ENCODE measurements at regions not wholly inside any gene's neighbourhood (a gene's known extent, or its start where the extent isn't known, plus 50 kb on each side); places are given as distances from the start of the nearest gene placed in this dataset.
"Not testable (repeated sequence)": the region's sequence is repeated elsewhere in the genome, so short reads cannot be mapped to it uniquely, and the experiment has no call there.

DNA sequence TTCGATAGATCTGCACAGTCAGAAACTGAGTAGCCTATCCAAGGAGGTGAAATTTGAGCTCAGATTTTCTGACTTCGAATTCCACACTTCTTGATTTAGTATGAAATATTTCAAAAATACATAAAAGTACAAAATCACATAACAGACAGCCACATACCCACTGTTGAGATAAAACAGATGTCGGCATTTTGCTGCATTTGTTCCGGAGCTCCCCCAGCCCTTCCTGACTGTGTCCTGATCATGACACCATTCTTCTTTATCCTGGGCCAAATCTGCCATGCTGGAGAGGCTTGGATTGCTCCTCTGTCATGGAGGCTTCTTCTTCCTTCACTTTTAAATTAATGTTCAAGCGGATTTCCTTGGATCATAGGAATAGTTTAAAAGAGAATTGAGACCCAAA is 124.2 kb upstream of the RBPJ start:
- Histone ChIP-seq H3K27ac (peak overlapping the region; percentile 82), H3K79me2 (ENCODE audit: low read depth) (no peaks in the 10 kb centered on the region), H3K4me2 (peak overlapping the region; percentile 39), H3K36me3 (ENCODE audit: low read depth) (no peaks in the 10 kb centered on the region), H3K4me3 (no peak overlapping the region), H3K4me1 (replicated peaks; ENCODE audit: insufficient read depth) (peaks cover 23% of the 10 kb centered on the region), H2AFZ (no peak overlapping the region), H3F3A (ENCODE audit: insufficient read depth, low read depth) (peaks cover 13% of the 10 kb centered on the region; the same call in 1 of the 2 replicates), H4K20me1 (ENCODE audit: insufficient read depth) (no peaks in the 10 kb centered on the region), H3K9me3 (ENCODE audit: insufficient read depth, low read depth) (no peaks in the 10 kb centered on the region), H3K27me3 (ENCODE audit: insufficient read depth, low read depth) (no peaks in the 10 kb centered on the region), H3K9me2 (ENCODE audit: insufficient read depth) (no peaks in the 10 kb centered on the region)
- no peak for TF ChIP-seq CTCF (conservative IDR thresholded peaks at IDR 0.05)
- TF ChIP-seq EZH2 (IDR thresholded peaks at IDR 0.05; ENCODE audit: low read depth), result no peak
- ChIA-PET POLR2A (ENCODE audit: unreplicated experiment) (interaction anchor here (0.5 kb wide), 1 partner anchor 36 kb away, joined by 4 read pairs; no protein-coding TSS in a partner anchor), CTCF (interaction anchor here (0.6 kb wide), 1 partner anchor 122 kb away, joined by 3 read pairs; no protein-coding TSS in a partner anchor)
- no TSS peak for BruUV-seq (replicated peaks)
- no peak for DNase-seq
- intact Hi-C loops (cut with micrococcal nuclease; ENCODE audit: unreplicated experiment), result loop anchor here (10.0 kb wide), 1 partner anchor 88 kb away; no protein-coding TSS in a partner anchor

GRCh38 chr4:26197018-26197779 is 123.6 kb upstream of the RBPJ start:
- Histone ChIP-seq H3K27me3 (ENCODE audit: insufficient read depth, low read depth) (no peaks in the 10 kb centered on the region), H3K9me2 (ENCODE audit: insufficient read depth) (no peaks in the 10 kb centered on the region), H3F3A (ENCODE audit: insufficient read depth, low read depth) (peaks cover 13% of the 10 kb centered on the region; the same call in 1 of the 2 replicates), H3K36me3 (ENCODE audit: low read depth) (no peaks in the 10 kb centered on the region), H2AFZ (no peak overlapping the region), H3K4me3 (no peak overlapping the region), H3K79me2 (ENCODE audit: low read depth) (no peaks in the 10 kb centered on the region), H3K4me1 (replicated peaks; ENCODE audit: insufficient read depth) (peaks cover 23% of the 10 kb centered on the region), H3K4me2 (peak overlapping the region; percentile 48), H3K9me3 (ENCODE audit: insufficient read depth, low read depth) (no peaks in the 10 kb centered on the region), H4K20me1 (ENCODE audit: insufficient read depth) (no peaks in the 10 kb centered on the region), H3K27ac (peak overlapping the region; percentile 82)
- peak; percentile 79 to 96 for DNase-seq
- intact Hi-C loops (cut with micrococcal nuclease; ENCODE audit: unreplicated experiment), result loop anchor here (1.0 to 10.0 kb wide), 3 partner anchors 23 to 122 kb away; no protein-coding TSS in a partner anchor
- ChIA-PET CTCF (interaction anchor here (0.6 kb wide), 1 partner anchor 122 kb away, joined by 3 read pairs; no protein-coding TSS in a partner anchor), POLR2A (ENCODE audit: unreplicated experiment) (interaction anchor here (0.5 to 0.7 kb wide), 4 partner anchors 36 to 123 kb away, joined by 3 to 4 read pairs (median 3); partner anchors contain the start of gene RBPJ)
- BruUV-seq (replicated peaks), result no TSS peak
- TF ChIP-seq EZH2 (IDR thresholded peaks at IDR 0.05; ENCODE audit: low read depth) (no peak), CTCF (conservative IDR thresholded peaks at IDR 0.05) (no peak)

DNA sequence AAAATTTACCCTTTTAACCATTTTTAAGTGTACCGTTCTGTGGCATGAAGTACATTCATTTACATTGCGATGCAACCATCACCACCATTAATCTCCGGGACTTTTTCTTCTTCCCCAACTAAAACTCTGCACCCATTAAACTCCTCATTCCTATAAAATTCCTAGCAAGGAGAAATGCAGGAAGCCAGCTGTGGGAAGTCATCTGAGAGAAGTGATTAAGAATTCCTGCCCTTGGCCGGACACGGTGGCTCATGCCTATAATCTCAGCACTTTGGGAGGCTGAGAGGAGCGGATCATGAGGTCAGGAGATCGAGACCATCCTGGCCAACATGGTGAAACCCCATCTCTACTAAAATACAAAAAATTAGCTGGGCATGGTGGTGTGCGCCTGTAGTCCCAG is 121.9 kb upstream of the RBPJ start:
- Histone ChIP-seq H3K4me1 (replicated peaks; ENCODE audit: insufficient read depth) (peaks cover 23% of the 10 kb centered on the region), H3F3A (ENCODE audit: insufficient read depth, low read depth) (peaks cover 13% of the 10 kb centered on the region; the same call in 1 of the 2 replicates)
- H3K36me3 ChIP-seq (ENCODE audit: low read depth); H3K4me3 ChIP-seq; H3K79me2 ChIP-seq (ENCODE audit: low read depth); H3K9me2 ChIP-seq (ENCODE audit: insufficient read depth); H2AFZ ChIP-seq; BruUV-seq (replicated peaks); H3K27me3 ChIP-seq (ENCODE audit: insufficient read depth, low read depth); H3K9me3 ChIP-seq (ENCODE audit: insufficient read depth, low read depth); DNase-seq; H3K27ac ChIP-seq; CTCF ChIA-PET; H4K20me1 ChIP-seq (ENCODE audit: insufficient read depth); POLR2A ChIA-PET (ENCODE audit: unreplicated experiment); H3K4me2 ChIP-seq: not testable (repeated sequence)
- intact Hi-C loops (cut with micrococcal nuclease; ENCODE audit: unreplicated experiment), result loop anchor here (10.0 kb wide), 1 partner anchor 86 kb away; no protein-coding TSS in a partner anchor

Measured in PC-9 (cell line).